ENCODE measurements at regions not wholly inside any gene's neighbourhood (a gene's known extent, or its start where the extent isn't known, plus 50 kb on each side); places are given as distances from the start of the nearest gene placed in this dataset.

DNA sequence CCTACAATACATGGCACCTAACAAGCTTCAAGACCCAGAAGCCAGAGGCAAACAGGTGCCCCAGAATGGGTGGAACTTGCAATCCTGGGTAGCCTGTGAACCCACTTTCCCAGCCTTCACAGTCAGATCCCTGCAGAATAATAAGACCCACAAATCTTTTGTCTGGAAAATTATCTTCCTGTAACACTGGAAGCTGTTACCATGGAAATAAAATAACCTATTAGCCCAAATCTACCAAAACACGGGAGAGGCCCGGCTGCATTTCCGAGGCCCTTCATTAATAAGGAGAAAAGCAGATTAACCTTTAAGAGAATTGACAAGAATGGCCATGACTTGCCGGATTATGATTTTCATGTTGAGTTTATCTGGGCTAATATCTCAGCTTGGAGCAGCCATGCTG lies 256.1 kb upstream of the PROK2 start:
- Histone ChIP-seq H3K4me3 (ENCODE audit: low read depth in 2 of 2, low read length in 2 of 2) (no peak overlapping the region), H3K27me3 (ENCODE audit: control insufficient read depth, insufficient read depth, low read length) (no peaks in the 10 kb centered on the region), H3K36me3 (ENCODE audit: control insufficient read depth, insufficient read depth, low read length) (no peaks in the 10 kb centered on the region), H3K9me3 (ENCODE audit: control insufficient read depth, insufficient read depth, low read depth, low read length) (no peaks in the 10 kb centered on the region), H3K27ac (ENCODE audit: low read length) (no peak overlapping the region), H3K4me1 (ENCODE audit: control insufficient read depth, insufficient read depth, low read length) (no peaks in the 10 kb centered on the region)
- ATAC-seq = no peak
- intact Hi-C loops (cut with micrococcal nuclease; ENCODE audit: unreplicated experiment) (no loop called here), in situ Hi-C loops (cut with HindIII; ENCODE audit: low pct_unique_long_range_greater_than_20kb, low sequenced_read_pairs) (no loop called here)
- no peak for DNase-seq (ENCODE audit: low read depth, low spot score)
- BruUV-seq (replicated peaks) = no TSS peak
- POLR2A ChIA-PET = no interaction called here
- CTCF ChIA-PET = no interaction called here
- no peak for TF ChIP-seq CTCF (IDR thresholded peaks at IDR 0.05)
- no peak for TF ChIP-seq REST (IDR thresholded peaks at IDR 0.05; ENCODE audit: insufficient read depth in 1 of 2, low read depth in 2 of 2, low read length in 1 of 2)
- no peak for TF ChIP-seq TCF7L2 (IDR thresholded peaks at IDR 0.05; ENCODE audit: low read depth, low read length)
- no peak for TF ChIP-seq POLR2AphosphoS5 (IDR thresholded peaks at IDR 0.05; ENCODE audit: low read depth, low read length)
- TF ChIP-seq SIN3A (IDR thresholded peaks at IDR 0.05; ENCODE audit: borderline replicate concordance, insufficient read depth, low read depth, low read length) = no peak

DNA sequence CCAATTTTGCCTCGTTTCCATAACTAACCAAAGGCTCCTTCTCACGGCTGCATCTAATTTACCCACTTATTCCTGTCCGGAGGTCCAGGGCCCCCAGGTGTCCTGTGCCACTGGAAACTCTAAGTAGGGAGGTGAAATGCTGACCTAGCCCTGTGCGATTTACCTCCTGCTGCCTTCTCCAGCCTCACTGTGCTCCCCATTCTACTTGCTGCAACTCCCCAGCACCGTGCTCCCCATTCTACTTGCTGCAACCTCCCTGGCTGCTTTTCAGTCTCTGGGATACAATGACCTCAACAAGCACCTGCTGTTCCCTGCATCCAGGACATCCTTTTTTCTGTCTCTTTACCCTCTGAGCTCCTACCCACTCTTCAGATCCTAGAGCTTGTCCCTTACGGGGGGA lies 254.7 kb upstream of the PROK2 start:
- no peaks in the 10 kb centered on the region for H3K9me3 ChIP-seq (ENCODE audit: control insufficient read depth, insufficient read depth, low read depth, low read length)
- no peak overlapping the region for H3K4me3 ChIP-seq (ENCODE audit: low read depth in 2 of 2, low read length in 2 of 2)
- H3K4me1 ChIP-seq (ENCODE audit: control insufficient read depth, insufficient read depth, low read length) = no peaks in the 10 kb centered on the region
- no peaks in the 10 kb centered on the region for H3K36me3 ChIP-seq (ENCODE audit: control insufficient read depth, insufficient read depth, low read length)
- no TSS peak for BruUV-seq (replicated peaks)
- no peaks in the 10 kb centered on the region for H3K27me3 ChIP-seq (ENCODE audit: control insufficient read depth, insufficient read depth, low read length)
- POLR2A ChIA-PET = no interaction called here
- ATAC-seq (no peak), DNase-seq (ENCODE audit: low read depth, low spot score) (no peak)
- no peak for TF ChIP-seq SIN3A (IDR thresholded peaks at IDR 0.05; ENCODE audit: borderline replicate concordance, insufficient read depth, low read depth, low read length)
- H3K27ac ChIP-seq (ENCODE audit: low read length) = no peak overlapping the region
- intact Hi-C loops (cut with micrococcal nuclease; ENCODE audit: unreplicated experiment) = no loop called here
- in situ Hi-C loops (cut with HindIII; ENCODE audit: low pct_unique_long_range_greater_than_20kb, low sequenced_read_pairs) = no loop called here
- CTCF ChIA-PET = interaction anchor here (0.6 kb wide), 1 partner anchor 1240 kb away, joined by 3 read pairs; no protein-coding TSS in a partner anchor

DNA sequence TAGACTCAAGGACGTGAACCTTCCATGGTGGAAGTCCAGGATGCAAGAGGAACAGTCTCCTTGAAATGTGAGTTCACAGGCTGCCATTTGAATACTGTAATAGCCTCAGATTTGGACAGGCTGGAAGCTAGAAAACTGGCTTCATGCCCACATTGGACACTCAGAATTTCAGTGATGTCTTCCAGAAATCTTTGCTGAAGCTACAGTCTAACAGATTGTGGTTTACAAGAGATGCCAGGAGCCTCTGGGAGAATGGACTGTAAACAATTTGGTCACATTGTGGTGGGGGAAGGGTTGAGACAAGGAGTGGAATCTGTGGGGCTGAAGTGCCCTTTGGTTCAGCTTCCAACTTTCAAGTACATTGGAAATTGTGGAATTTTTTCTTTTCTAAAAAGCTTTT lies 252.0 kb upstream of the PROK2 start:
- TF ChIP-seq POLR2AphosphoS5 (IDR thresholded peaks at IDR 0.05; ENCODE audit: low read depth, low read length) (no peak), SIN3A (IDR thresholded peaks at IDR 0.05; ENCODE audit: borderline replicate concordance, insufficient read depth, low read depth, low read length) (no peak), REST (IDR thresholded peaks at IDR 0.05; ENCODE audit: insufficient read depth in 1 of 2, low read depth in 2 of 2, low read length in 1 of 2) (no peak), TCF7L2 (IDR thresholded peaks at IDR 0.05; ENCODE audit: low read depth, low read length) (no peak), CTCF (IDR thresholded peaks at IDR 0.05) (no peak)
- H3K4me1 ChIP-seq (ENCODE audit: control insufficient read depth, insufficient read depth, low read length) = no peaks in the 10 kb centered on the region
- no TSS peak for BruUV-seq (replicated peaks)
- ChIA-PET POLR2A (no interaction called here), CTCF (no interaction called here)
- ATAC-seq (no peak), DNase-seq (ENCODE audit: low read depth, low spot score) (no peak)
- in situ Hi-C loops (cut with HindIII; ENCODE audit: low pct_unique_long_range_greater_than_20kb, low sequenced_read_pairs) = no loop called here
- no peaks in the 10 kb centered on the region for H3K36me3 ChIP-seq (ENCODE audit: control insufficient read depth, insufficient read depth, low read length)
- no peaks in the 10 kb centered on the region for H3K9me3 ChIP-seq (ENCODE audit: control insufficient read depth, insufficient read depth, low read depth, low read length)
- intact Hi-C loops (cut with micrococcal nuclease; ENCODE audit: unreplicated experiment) = no loop called here
- no peak overlapping the region for H3K27ac ChIP-seq (ENCODE audit: low read length)
- H3K4me3 ChIP-seq (ENCODE audit: low read depth in 2 of 2, low read length in 2 of 2) = no peak overlapping the region
- no peaks in the 10 kb centered on the region for H3K27me3 ChIP-seq (ENCODE audit: control insufficient read depth, insufficient read depth, low read length)
